UCSD-AML1 (cell line): ENCODE measurements at regions not wholly inside any gene's neighbourhood (a gene's known extent, or its start where the extent isn't known, plus 50 kb on each side); places are given as distances from the start of the nearest gene placed in this dataset.

Experiments
- DNase-seq: peaks from one replicate; lab custom pipeline; 2025; ENCODE audit not compliant: unreplicated experiment; lab: John Stamatoyannopoulos, UW

- no peak for DNase-seq
These were observed 519.3 kb downstream of the ISL1 start for GRCh38 chr5:51902512-51902911.

- DNase-seq = no peak
These were observed 525.0 kb downstream of the ISL1 start for GRCh38 chr5:51908215-51908614.

- DNase-seq = no peak
These were observed 561.4 kb downstream of the ISL1 start for GRCh38 chr5:51944500-51945125.

GRCh38 chr5:51958473-51958872 lies 575.2 kb downstream of the ISL1 start:
- DNase-seq = no peak

- DNase-seq = no peak
These were observed 577.4 kb downstream of the ISL1 start for GRCh38 chr5:51960617-51961121.

GRCh38 chr5:51961154-51961562 lies 577.9 kb downstream of the ISL1 start:
- DNase-seq = no peak

GRCh38 chr5:51968756-51969155 lies 585.5 kb downstream of the ISL1 start:
- no peak for DNase-seq

GRCh38 chr5:51974834-51975233 lies 591.6 kb downstream of the ISL1 start:
- no peak for DNase-seq

GRCh38 chr5:51977014-51977413 lies 593.8 kb downstream of the ISL1 start:
- DNase-seq = no peak

- DNase-seq = no peak
These were observed 599.9 kb downstream of the ISL1 start for GRCh38 chr5:51983161-51983560.

GRCh38 chr5:51986733-51987132 lies 603.5 kb downstream of the ISL1 start:
- no peak for DNase-seq

GRCh38 chr5:51987239-51987638 lies 604.0 kb downstream of the ISL1 start:
- no peak for DNase-seq

GRCh38 chr5:51987669-51988209 lies 604.5 kb downstream of the ISL1 start:
- no peak for DNase-seq

GRCh38 chr5:51988634-51989033 lies 605.4 kb downstream of the ISL1 start:
- no peak for DNase-seq

- DNase-seq = no peak
These were observed 607.0 kb downstream of the ISL1 start for GRCh38 chr5:51990241-51990640.

GRCh38 chr5:51990661-51991180 lies 607.5 kb downstream of the ISL1 start:
- no peak for DNase-seq

- no peak for DNase-seq
These were observed 608.7 kb downstream of the ISL1 start for GRCh38 chr5:51991940-51992339.

GRCh38 chr5:51995773-51996306 lies 612.6 kb downstream of the ISL1 start:
- DNase-seq = no peak

- DNase-seq = no peak
These were observed 613.2 kb downstream of the ISL1 start for GRCh38 chr5:51996356-51996861.

- no peak for DNase-seq
These were observed 614.3 kb downstream of the ISL1 start for GRCh38 chr5:51997500-51997899.

GRCh38 chr5:51997949-51998348 lies 614.7 kb downstream of the ISL1 start:
- DNase-seq = no peak

GRCh38 chr5:52007230-52007858 lies 624.1 kb downstream of the ISL1 start:
- no peak for DNase-seq
